Head of caudate nucleus (tissue), 42 donors: ENCODE measurements at regions not wholly inside any gene's neighbourhood (a gene's known extent, or its start where the extent isn't known, plus 50 kb on each side); places are given as distances from the start of the nearest gene placed in this dataset.

Experiments used
- DNase-seq, 42 donors: peaks; one replicate each; pipeline versions ENCODE4 v3.0.0 to v3.0.0-alpha.2; 2020 to 2021; ENCODE audit warnings: mixed read lengths in 7 of 42
- intact Hi-C: fragments of 100-400 bp; cut with DNase I; formaldehyde crosslinking; loops from one replicate; pipeline ENCODE4 v1.15.0; 2022

DNA sequence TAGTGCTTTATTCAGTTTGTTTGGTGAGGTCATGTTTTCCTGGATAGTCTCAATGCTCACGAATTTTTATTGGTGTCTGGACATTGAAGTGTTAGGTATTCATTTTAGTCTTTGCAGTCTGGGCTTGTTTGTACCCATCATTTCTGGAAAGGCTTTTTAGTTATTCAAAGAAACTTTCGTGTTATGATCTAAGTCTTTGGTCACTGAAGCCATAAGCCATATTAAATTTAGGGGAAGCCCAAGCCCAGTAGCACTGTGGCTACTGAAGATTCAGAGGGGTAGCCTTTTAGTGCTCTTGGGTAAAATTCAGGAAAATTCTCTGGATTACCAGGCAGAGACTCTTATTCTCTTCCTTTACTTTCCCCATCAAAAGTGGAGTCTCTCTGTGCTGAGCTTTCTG, 56.2 kb upstream of the PEX5L start:
- no peak for DNase-seq
- intact Hi-C loops: no loop called here

- intact Hi-C loops: no loop called here
- DNase-seq: no peak
Measured at GRCh38 chr3:180093535-180093934, 56.8 kb upstream of the PEX5L start.

- intact Hi-C loops: no loop called here
- DNase-seq: no peak
Measured at GRCh38 chr3:180097626-180098025, 60.9 kb upstream of the PEX5L start.

DNA sequence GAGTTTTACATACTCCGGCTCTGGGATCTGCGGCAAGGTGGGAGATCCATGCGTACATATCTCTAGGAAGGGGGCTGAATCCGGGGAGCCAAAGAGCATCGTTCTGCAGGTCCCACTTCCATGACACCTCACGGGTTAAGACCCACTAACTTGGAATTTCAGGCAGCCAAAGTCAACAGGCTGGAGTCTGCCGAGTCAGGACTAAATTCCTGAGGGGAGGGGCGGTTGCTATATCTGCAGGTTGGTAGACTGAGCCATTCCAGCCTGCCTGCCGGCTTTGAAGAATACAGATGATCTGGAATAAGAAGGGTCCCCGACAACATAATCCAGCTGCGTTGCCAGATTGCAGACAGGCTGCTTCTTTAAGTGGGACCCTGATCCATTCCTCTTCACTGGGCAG, 65.4 kb upstream of the PEX5L start:
- intact Hi-C loops: no loop called here
- no peak for DNase-seq

GRCh38 chr3:180102604-180103003, 65.9 kb upstream of the PEX5L start:
- no peak for DNase-seq
- intact Hi-C loops: no loop called here

GRCh38 chr3:180116203-180116602, 79.5 kb upstream of the PEX5L start:
- DNase-seq: no peak
- intact Hi-C loops: no loop called here

- no peak for DNase-seq
- intact Hi-C loops: no loop called here
Measured at GRCh38 chr3:180116658-180117057, 79.9 kb upstream of the PEX5L start.

DNA sequence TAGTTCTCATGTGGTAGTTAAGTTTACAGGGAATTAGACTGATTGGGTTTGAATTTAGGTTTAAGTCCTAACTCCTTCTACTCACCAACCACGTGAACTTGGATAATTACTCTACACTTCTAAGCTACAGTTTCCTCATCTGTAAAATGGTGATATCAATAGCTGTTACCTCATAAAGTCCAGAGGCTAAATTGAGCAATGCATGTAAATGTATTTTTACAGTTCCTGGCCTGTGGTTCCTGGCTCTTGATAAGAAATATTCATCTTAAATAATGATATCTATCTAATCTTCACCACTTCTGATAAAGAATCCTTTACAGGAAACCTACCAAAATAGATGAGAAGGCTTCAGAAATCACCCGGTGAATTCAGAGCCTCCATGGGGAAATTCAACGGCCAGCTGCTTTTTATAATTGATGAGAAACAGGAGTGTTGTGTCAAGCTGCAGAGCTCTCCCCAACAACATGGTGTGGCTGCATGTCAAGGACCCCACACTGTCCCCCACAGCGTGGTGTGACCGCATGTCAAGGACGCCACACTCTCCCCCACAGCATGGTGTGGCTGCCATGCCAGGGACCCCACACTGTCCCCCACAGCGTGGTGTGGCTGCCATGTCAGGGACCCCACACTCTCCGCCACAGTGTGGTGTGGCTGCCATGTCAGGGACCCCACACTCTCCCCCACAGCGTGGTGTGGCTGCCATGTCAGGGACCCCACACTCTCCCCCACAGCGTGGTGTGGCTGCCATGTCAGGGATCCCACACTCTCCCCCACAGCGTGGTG, 80.8 kb upstream of the PEX5L start:
- intact Hi-C loops: no loop called here
- DNase-seq: no peak

DNA sequence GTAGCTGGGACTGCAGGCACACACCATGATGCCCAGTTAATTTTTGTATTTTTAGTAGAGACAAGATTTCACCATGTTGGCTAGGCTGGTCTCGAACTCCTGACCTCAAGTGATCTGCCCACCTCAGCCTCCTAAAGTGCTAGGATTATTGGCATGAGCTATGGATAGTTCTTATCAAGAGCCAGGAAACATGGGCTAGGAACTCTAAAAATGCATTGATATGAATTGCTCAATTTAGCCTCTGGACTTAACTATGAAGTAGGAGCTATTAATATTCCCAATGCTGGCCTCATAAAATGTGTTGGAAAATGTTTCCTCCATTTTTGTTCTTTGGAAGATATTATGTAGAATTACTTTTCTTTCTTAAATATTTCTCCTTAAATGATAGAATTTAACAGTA, 82.8 kb upstream of the PEX5L start:
- intact Hi-C loops: no loop called here
- no peak for DNase-seq

- intact Hi-C loops: no loop called here
- no peak for DNase-seq
Measured at GRCh38 chr3:180123928-180124327, 87.2 kb upstream of the PEX5L start.

GRCh38 chr3:180131169-180131568, 94.4 kb upstream of the PEX5L start:
- intact Hi-C loops: no loop called here
- no peak for DNase-seq

DNA sequence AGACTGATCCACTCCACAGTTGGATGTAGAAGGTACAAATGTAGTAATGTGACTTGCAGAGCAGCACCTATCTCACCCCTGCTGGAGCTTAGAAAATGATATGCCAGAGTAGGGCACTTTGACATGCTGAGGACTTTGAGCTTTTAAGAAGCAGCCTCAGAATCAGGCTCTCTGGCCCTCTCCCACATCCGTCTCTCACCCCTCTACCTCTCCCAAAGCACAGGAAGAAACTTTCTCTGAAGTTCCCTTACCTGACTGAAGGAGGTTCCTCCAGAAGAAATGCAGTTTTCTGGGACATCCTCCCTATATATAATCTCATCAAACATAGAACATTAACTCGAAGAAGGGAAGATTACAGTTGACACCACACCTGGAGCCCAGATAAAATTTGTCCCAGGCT, 98.4 kb upstream of the PEX5L start:
- intact Hi-C loops: no loop called here
- no peak for DNase-seq

GRCh38 chr3:180138871-180139270, 102.1 kb upstream of the PEX5L start:
- DNase-seq: no peak
- intact Hi-C loops: no loop called here

- intact Hi-C loops: no loop called here
- no peak for DNase-seq
Measured at GRCh38 chr3:180142041-180142440, 105.3 kb upstream of the PEX5L start.

DNA sequence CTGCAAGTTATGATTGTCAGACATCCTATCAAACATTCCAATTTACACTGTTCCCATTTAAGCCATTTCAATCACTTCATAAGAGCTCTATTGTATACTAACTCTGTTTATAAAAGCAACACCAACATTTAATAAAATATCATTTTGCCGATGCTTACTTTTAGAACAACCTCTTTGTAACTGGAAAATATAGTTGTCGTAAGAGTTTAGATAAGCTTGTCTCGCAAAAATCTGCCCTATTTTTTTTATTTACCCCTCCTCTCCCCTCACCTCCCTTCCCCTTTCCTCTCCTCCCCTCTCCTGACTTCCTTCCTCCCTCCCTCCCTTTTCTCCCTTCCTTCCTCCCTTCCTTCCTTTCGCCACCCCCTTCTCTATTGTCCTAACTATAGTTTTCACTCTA, 105.7 kb upstream of the PEX5L start:
- DNase-seq: no peak
- intact Hi-C loops: no loop called here

DNA sequence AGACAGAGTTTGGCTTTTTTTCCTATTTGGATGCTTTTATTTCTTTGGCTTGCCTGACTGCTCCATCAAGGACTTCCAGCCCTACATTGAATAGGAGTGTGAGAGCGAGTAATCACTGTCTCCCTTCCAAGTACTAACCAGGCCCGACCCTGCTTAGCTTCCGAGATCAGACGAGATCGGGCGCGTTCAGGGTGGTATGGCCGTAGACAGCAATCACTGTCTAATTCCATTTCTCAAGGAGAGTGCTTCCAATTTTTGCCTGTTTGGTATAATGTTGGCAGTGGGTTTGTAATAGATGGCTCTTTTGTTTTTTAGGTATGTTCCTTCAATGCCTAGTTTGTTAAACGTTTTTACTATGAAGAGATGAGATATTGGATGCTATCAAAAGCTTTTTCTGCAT, 125.0 kb upstream of the PEX5L start:
- intact Hi-C loops: no loop called here
- DNase-seq: no peak

GRCh38 chr3:180175572-180175971, 138.8 kb upstream of the PEX5L start:
- no peak for DNase-seq
- intact Hi-C loops: no loop called here

DNA sequence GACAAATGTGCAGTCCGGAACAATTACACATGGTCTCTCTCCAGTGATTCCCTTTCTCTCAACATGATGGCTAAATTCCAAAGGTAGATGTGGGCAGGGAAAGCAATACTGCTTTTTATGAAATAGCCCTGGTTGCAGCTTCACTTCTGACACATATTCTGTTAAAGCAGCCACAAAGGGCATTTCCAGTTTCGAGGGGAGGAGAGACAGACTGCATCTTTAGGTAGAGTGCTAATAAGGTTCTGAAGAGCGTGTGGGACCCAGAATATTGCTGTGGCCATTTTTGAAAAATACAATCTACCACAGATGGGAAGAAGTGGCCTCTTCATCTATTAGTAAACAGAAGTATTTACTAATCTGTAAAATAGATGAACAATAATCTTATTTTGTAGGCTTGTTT, 139.3 kb upstream of the PEX5L start:
- no peak for DNase-seq
- intact Hi-C loops: no loop called here

- no peak for DNase-seq
- intact Hi-C loops: no loop called here
Measured at GRCh38 chr3:180177255-180177654, 140.5 kb upstream of the PEX5L start.

DNA sequence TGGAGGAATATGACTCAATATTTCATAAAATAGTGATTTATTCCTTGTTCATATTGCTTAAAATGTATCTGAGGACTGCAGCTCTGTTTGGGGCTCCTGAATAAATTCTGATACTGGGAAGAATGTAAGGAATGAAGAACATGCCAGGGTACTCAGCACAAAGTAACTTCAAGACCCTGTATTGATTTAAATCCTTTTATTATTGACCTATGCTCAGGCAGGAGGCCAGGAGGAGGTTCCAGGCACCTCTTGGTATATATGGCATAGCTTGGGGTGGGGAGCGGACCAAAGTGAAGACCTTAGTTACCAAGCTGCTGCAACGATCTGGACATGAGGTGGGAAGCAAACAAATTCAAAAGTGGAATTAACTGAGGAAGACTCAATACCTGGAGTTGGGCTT, 142.8 kb upstream of the PEX5L start:
- DNase-seq: no peak
- intact Hi-C loops: no loop called here

- DNase-seq: no peak
- intact Hi-C loops: no loop called here
Measured at GRCh38 chr3:180180795-180181194, 144.1 kb upstream of the PEX5L start.

- intact Hi-C loops: no loop called here
Measured at GRCh38 chr3:180181387-180181786, 144.7 kb upstream of the PEX5L start.

More at GRCh38 chr3:180181387-180181786, 144.7 kb upstream of the PEX5L start:
- DNase-seq: no peak
